ENCODE measurements at regions not wholly inside any gene's neighbourhood (a gene's known extent, or its start where the extent isn't known, plus 50 kb on each side); places are given as distances from the start of the nearest gene placed in this dataset.

GRCh38 chr5:124859556-124860290, 113.3 kb upstream of the ZNF608 start:
- TF ChIP-seq, protein P1, sequence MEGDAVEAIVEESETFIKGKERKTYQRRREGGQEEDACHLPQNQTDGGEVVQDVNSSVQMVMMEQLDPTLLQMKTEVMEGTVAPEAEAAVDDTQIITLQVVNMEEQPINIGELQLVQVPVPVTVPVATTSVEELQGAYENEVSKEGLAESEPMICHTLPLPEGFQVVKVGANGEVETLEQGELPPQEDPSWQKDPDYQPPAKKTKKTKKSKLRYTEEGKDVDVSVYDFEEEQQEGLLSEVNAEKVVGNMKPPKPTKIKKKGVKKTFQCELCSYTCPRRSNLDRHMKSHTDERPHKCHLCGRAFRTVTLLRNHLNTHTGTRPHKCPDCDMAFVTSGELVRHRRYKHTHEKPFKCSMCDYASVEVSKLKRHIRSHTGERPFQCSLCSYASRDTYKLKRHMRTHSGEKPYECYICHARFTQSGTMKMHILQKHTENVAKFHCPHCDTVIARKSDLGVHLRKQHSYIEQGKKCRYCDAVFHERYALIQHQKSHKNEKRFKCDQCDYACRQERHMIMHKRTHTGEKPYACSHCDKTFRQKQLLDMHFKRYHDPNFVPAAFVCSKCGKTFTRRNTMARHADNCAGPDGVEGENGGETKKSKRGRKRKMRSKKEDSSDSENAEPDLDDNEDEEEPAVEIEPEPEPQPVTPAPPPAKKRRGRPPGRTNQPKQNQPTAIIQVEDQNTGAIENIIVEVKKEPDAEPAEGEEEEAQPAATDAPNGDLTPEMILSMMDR (IDR thresholded peaks at IDR 0.05) = no peak
- no peak for TF ChIP-seq HOXB13 (CRISPR knock-in tag; IDR thresholded peaks at IDR 0.05; ENCODE audit: low read depth)
